ENCODE measurements at regions not wholly inside any gene's neighbourhood (a gene's known extent, or its start where the extent isn't known, plus 50 kb on each side); places are given as distances from the start of the nearest gene placed in this dataset.

DNA sequence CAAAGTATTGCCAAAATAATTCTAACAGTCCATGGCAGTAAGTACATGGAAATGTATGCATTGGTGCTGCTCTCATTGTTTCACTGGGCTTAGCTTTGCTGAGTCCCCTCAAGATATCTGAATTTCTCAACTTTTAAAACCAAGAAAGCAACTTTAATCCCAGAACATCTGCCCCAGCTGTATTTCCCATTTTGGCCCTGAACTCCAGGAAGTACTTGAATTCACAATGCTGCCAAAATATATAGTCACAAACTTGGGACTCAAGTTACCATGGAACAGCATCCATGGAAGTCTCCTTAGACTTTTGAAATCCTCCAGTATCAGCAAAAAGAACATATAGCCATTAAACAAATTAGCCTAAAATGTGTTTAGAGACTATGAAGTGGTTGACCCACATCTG, 78.5 kb upstream of the FLRT2 start:
- Histone ChIP-seq H3F3A (ENCODE audit: insufficient read depth, low read length) (no peaks in the 10 kb centered on the region), H3K4me2 (ENCODE audit: low read length) (no peak overlapping the region), H3K4me1 (ENCODE audit: insufficient read depth, low read length, severe bottlenecking) (no peaks in the 10 kb centered on the region), H3K4me3 (ENCODE audit: low read depth, low read length, poor library complexity, severe bottlenecking) (no peak overlapping the region), H3K79me2 (ENCODE audit: insufficient read depth, low read length) (no peaks in the 10 kb centered on the region), H3K27ac (ENCODE audit: low read depth, low read length, poor library complexity, severe bottlenecking) (no peak overlapping the region), H3K9ac (ENCODE audit: low read length) (no peak overlapping the region), H3K9me2 (ENCODE audit: low read depth, low read length) (no peaks in the 10 kb centered on the region), H3K9me3 (ENCODE audit: low read length) (no peaks in the 10 kb centered on the region), H3K27me3 (ENCODE audit: insufficient read depth, low read length) (no peaks in the 10 kb centered on the region), H2AFZ (ENCODE audit: low read length) (no peak overlapping the region), H4K20me1 (ENCODE audit: insufficient read depth, low read length) (no peaks in the 10 kb centered on the region), H3K36me3 (ENCODE audit: insufficient read depth, low read length) (no peaks in the 10 kb centered on the region)
- no peak for TF ChIP-seq EZH2 (IDR thresholded peaks at IDR 0.05; ENCODE audit: borderline replicate concordance, low read length)
- TF ChIP-seq, protein P1, sequence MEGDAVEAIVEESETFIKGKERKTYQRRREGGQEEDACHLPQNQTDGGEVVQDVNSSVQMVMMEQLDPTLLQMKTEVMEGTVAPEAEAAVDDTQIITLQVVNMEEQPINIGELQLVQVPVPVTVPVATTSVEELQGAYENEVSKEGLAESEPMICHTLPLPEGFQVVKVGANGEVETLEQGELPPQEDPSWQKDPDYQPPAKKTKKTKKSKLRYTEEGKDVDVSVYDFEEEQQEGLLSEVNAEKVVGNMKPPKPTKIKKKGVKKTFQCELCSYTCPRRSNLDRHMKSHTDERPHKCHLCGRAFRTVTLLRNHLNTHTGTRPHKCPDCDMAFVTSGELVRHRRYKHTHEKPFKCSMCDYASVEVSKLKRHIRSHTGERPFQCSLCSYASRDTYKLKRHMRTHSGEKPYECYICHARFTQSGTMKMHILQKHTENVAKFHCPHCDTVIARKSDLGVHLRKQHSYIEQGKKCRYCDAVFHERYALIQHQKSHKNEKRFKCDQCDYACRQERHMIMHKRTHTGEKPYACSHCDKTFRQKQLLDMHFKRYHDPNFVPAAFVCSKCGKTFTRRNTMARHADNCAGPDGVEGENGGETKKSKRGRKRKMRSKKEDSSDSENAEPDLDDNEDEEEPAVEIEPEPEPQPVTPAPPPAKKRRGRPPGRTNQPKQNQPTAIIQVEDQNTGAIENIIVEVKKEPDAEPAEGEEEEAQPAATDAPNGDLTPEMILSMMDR (IDR thresholded peaks at IDR 0.05; ENCODE audit: low read length) = no peak

DNA sequence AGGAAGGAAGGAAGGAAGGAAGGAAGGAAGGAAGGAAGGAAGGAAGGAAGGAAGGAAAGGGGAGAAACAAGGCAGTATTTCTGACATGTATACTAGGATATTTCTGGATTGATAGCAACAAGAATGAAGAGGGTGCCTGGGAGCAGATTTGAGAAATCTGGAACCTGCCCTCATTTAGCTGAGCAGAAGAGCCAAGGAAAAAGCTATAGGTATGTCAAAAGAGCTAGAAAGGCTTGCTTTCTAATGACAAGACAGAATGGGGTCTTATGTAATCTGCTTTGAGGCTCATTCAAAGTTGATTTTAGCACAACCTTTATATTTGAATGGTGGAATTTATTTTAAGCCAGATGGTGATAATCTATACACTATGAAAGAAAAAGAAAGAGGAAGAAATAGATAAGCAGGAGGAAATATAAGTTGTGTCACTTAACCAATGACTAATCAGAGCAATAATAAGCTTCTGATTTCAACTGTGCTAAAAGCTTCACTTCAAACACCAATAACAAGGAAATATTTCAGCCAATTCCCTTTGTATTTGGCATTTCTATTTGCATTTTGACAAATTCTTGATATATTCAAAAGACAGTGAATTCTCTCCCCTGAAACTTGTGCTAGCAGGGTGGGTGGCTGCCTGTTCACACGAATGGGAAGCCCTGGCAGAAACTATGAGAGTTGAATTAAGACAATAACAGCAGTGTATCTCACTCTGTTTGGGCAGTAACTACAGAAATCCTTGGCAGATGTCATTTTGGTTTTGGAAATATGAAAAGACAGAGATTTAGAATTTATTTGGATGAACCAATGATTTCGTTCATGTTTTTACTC, 76.3 kb upstream of the FLRT2 start:
- H3K27ac ChIP-seq (ENCODE audit: low read depth, low read length, poor library complexity, severe bottlenecking) = no peak overlapping the region
- H4K20me1 ChIP-seq (ENCODE audit: insufficient read depth, low read length) = no peaks in the 10 kb centered on the region
- H3K9ac ChIP-seq (ENCODE audit: low read length) = no peak overlapping the region
- no peaks in the 10 kb centered on the region for H3K4me1 ChIP-seq (ENCODE audit: insufficient read depth, low read length, severe bottlenecking)
- TF ChIP-seq, protein P1 (IDR thresholded peaks at IDR 0.05; ENCODE audit: low read length) = no peak
- no peak overlapping the region for H2AFZ ChIP-seq (ENCODE audit: low read length)
- no peaks in the 10 kb centered on the region for H3K9me3 ChIP-seq (ENCODE audit: low read length)
- H3K36me3 ChIP-seq (ENCODE audit: insufficient read depth, low read length) = no peaks in the 10 kb centered on the region
- H3K9me2 ChIP-seq (ENCODE audit: low read depth, low read length) = no peaks in the 10 kb centered on the region
- no peaks in the 10 kb centered on the region for H3K27me3 ChIP-seq (ENCODE audit: insufficient read depth, low read length)
- H3K4me2 ChIP-seq (ENCODE audit: low read length) = no peak overlapping the region
- H3K4me3 ChIP-seq (ENCODE audit: low read depth, low read length, poor library complexity, severe bottlenecking) = no peak overlapping the region
- no peaks in the 10 kb centered on the region for H3F3A ChIP-seq (ENCODE audit: insufficient read depth, low read length)
- no peaks in the 10 kb centered on the region for H3K79me2 ChIP-seq (ENCODE audit: insufficient read depth, low read length)

DNA sequence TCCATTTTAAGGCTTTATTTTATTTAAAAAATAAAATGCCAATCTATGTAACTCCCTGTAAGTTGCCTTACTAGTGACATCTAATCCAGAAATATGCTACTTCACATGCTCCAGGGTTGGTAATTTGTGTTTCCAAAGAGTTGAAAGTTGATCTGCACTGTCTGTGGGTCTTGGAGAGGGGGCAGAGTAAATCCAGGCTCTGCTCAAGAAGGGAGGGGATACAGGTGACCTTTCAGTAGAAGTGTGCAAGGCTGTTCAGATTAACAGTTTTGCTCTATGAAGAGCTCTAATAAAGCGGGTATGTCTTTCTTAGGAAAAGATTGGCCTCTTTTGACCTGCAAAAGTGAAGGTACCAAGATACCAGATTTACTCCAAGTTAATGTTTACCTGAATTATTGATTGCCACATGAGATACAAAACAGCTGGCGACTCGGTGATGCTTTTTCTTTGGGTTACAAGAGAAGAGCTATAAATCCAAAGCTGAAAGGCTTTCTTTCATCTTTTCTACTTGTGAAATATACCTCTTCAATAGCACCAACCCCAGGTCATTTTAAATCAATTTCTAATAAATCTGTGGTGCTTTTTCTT, 75.6 kb upstream of the FLRT2 start:
- no peak overlapping the region for H2AFZ ChIP-seq (ENCODE audit: low read length)
- H3K4me2 ChIP-seq (ENCODE audit: low read length) = no peak overlapping the region
- H4K20me1 ChIP-seq (ENCODE audit: insufficient read depth, low read length) = no peaks in the 10 kb centered on the region
- H3K9ac ChIP-seq (ENCODE audit: low read length) = no peak overlapping the region
- H3K27me3 ChIP-seq (ENCODE audit: insufficient read depth, low read length) = no peaks in the 10 kb centered on the region
- H3K36me3 ChIP-seq (ENCODE audit: insufficient read depth, low read length) = no peaks in the 10 kb centered on the region
- no peak overlapping the region for H3K27ac ChIP-seq (ENCODE audit: low read depth, low read length, poor library complexity, severe bottlenecking)
- H3K79me2 ChIP-seq (ENCODE audit: insufficient read depth, low read length) = no peaks in the 10 kb centered on the region
- TF ChIP-seq, protein P1 (IDR thresholded peaks at IDR 0.05; ENCODE audit: low read length) = no peak
- TF ChIP-seq EZH2 (IDR thresholded peaks at IDR 0.05; ENCODE audit: borderline replicate concordance, low read length) = no peak
- H3K4me3 ChIP-seq (ENCODE audit: low read depth, low read length, poor library complexity, severe bottlenecking) = no peak overlapping the region
- H3K9me2 ChIP-seq (ENCODE audit: low read depth, low read length) = no peaks in the 10 kb centered on the region
- H3K9me3 ChIP-seq (ENCODE audit: low read length) = no peaks in the 10 kb centered on the region
- no peaks in the 10 kb centered on the region for H3F3A ChIP-seq (ENCODE audit: insufficient read depth, low read length)
- H3K4me1 ChIP-seq (ENCODE audit: insufficient read depth, low read length, severe bottlenecking) = no peaks in the 10 kb centered on the region
